ENCODE measurements at regions not wholly inside any gene's neighbourhood (a gene's known extent, or its start where the extent isn't known, plus 50 kb on each side); places are given as distances from the start of the nearest gene placed in this dataset.
A peak's percentile ranks its signal among the peaks of the same experiment; 100 is the strongest.

GRCh38 chr13:90952326-90952725 lies 395.2 kb upstream of the MIR17HG start:
- no peaks in the 10 kb centered on the region for H3K36me3 ChIP-seq (ENCODE audit: control insufficient read depth in 4 of 4, insufficient read depth in 4 of 4, low read length in 3 of 4)
- H3K27me3 ChIP-seq (replicated peaks in 2 of 5; ENCODE audit: control insufficient read depth in 4 of 5, insufficient read depth in 5 of 5, low read length in 4 of 5), result no peaks in the 10 kb centered on the region
- H3K4me3 ChIP-seq (ENCODE audit: control insufficient read depth in 1 of 7, extremely low read depth in 1 of 7, insufficient read depth in 4 of 7, low read depth in 2 of 7, low read length in 6 of 7), result no peak overlapping the region
- POLR2A ChIA-PET, result no interaction called here
- WGBS (ENCODE audit: insufficient coverage), result no CpG with 5 or more reads among the region's 1 CpG
- H3K9me3 ChIP-seq (ENCODE audit: control extremely low read depth in 1 of 5, control insufficient read depth in 4 of 5, insufficient read depth in 2 of 5, low read depth in 1 of 5, low read length in 4 of 5), result peaks cover 0 to 3% (median 0%) of the 10 kb centered on the region in 5 experiments
- CTCF ChIA-PET, result no interaction called here
- no peaks in the 10 kb centered on the region for H3K4me1 ChIP-seq (ENCODE audit: control extremely low read depth in 1 of 4, control insufficient read depth in 4 of 4, insufficient read depth in 4 of 4, low read length in 3 of 4)
- DNase-seq, result no peak
- H3K27ac ChIP-seq (ENCODE audit: insufficient read depth in 1 of 2, low read depth in 1 of 2, low read length in 2 of 2, poor library complexity in 1 of 2, severe bottlenecking in 2 of 2), result no peak overlapping the region

- WGBS (ENCODE audit: insufficient coverage), result 100% methylated on average over 2 of the region's 2 CpGs
- H3K4me1 ChIP-seq (ENCODE audit: control extremely low read depth in 1 of 4, control insufficient read depth in 4 of 4, insufficient read depth in 4 of 4, low read length in 3 of 4), result no peaks in the 10 kb centered on the region
- no peak overlapping the region for H3K27ac ChIP-seq (ENCODE audit: insufficient read depth in 1 of 2, low read depth in 1 of 2, low read length in 2 of 2, poor library complexity in 1 of 2, severe bottlenecking in 2 of 2)
- ChIA-PET CTCF (interaction anchor here (1.5 kb wide), 1 partner anchor 13 kb away, joined by 4 read pairs; no protein-coding TSS in a partner anchor), POLR2A (no interaction called here)
- no peak for DNase-seq
- H3K27me3 ChIP-seq (replicated peaks in 2 of 5; ENCODE audit: control insufficient read depth in 4 of 5, insufficient read depth in 5 of 5, low read length in 4 of 5), result no peaks in the 10 kb centered on the region
- H3K9me3 ChIP-seq (ENCODE audit: control extremely low read depth in 1 of 5, control insufficient read depth in 4 of 5, insufficient read depth in 2 of 5, low read depth in 1 of 5, low read length in 4 of 5), result no peaks in the 10 kb centered on the region
- H3K36me3 ChIP-seq (ENCODE audit: control insufficient read depth in 4 of 4, insufficient read depth in 4 of 4, low read length in 3 of 4), result no peaks in the 10 kb centered on the region
- no peak overlapping the region for H3K4me3 ChIP-seq (ENCODE audit: control insufficient read depth in 1 of 7, extremely low read depth in 1 of 7, insufficient read depth in 4 of 7, low read depth in 2 of 7, low read length in 6 of 7)
These were observed 392.8 kb upstream of the MIR17HG start for GRCh38 chr13:90954605-90955195.

- Histone ChIP-seq H3K36me3 (ENCODE audit: control insufficient read depth in 4 of 4, insufficient read depth in 4 of 4, low read length in 3 of 4) (no peaks in the 10 kb centered on the region), H3K9me3 (ENCODE audit: control extremely low read depth in 1 of 5, control insufficient read depth in 4 of 5, insufficient read depth in 2 of 5, low read depth in 1 of 5, low read length in 4 of 5) (no peaks in the 10 kb centered on the region), H3K27me3 (replicated peaks in 2 of 5; ENCODE audit: control insufficient read depth in 4 of 5, insufficient read depth in 5 of 5, low read length in 4 of 5) (no peaks in the 10 kb centered on the region), H3K27ac (ENCODE audit: insufficient read depth in 1 of 2, low read depth in 1 of 2, low read length in 2 of 2, poor library complexity in 1 of 2, severe bottlenecking in 2 of 2) (no peak overlapping the region), H3K4me1 (ENCODE audit: control extremely low read depth in 1 of 4, control insufficient read depth in 4 of 4, insufficient read depth in 4 of 4, low read length in 3 of 4) (no peaks in the 10 kb centered on the region), H3K4me3 (ENCODE audit: control insufficient read depth in 1 of 7, extremely low read depth in 1 of 7, insufficient read depth in 4 of 7, low read depth in 2 of 7, low read length in 6 of 7) (no peak overlapping the region)
- WGBS (ENCODE audit: insufficient coverage), result 100% methylated on average over 1 of the region's 1 CpG
- CTCF ChIA-PET, result no interaction called here
- no peak for DNase-seq
- POLR2A ChIA-PET, result no interaction called here
These were observed 391.5 kb upstream of the MIR17HG start for GRCh38 chr13:90956031-90956430.

GRCh38 chr13:90958866-90959265 lies 388.6 kb upstream of the MIR17HG start:
- DNase-seq, result no peak

GRCh38 chr13:90968166-90968904 lies 379.2 kb upstream of the MIR17HG start:
- ChIA-PET POLR2A (no interaction called here), CTCF (interaction anchor here (1.1 to 2.0 kb wide), 3 partner anchors 14 to 76 kb away, joined by 3 to 5 read pairs (median 4); no protein-coding TSS in a partner anchor)
- Histone ChIP-seq H3K4me3 (ENCODE audit: control insufficient read depth in 1 of 7, extremely low read depth in 1 of 7, insufficient read depth in 4 of 7, low read depth in 2 of 7, low read length in 6 of 7) (no peak overlapping the region), H3K4me1 (ENCODE audit: control extremely low read depth in 1 of 4, control insufficient read depth in 4 of 4, insufficient read depth in 4 of 4, low read length in 3 of 4) (peaks cover 0 to 7% (median 1%) of the 10 kb centered on the region in 4 experiments), H3K9me3 (ENCODE audit: control extremely low read depth in 1 of 5, control insufficient read depth in 4 of 5, insufficient read depth in 2 of 5, low read depth in 1 of 5, low read length in 4 of 5) (no peaks in the 10 kb centered on the region), H3K27me3 (replicated peaks in 2 of 5; ENCODE audit: control insufficient read depth in 4 of 5, insufficient read depth in 5 of 5, low read length in 4 of 5) (no peaks in the 10 kb centered on the region), H3K27ac (ENCODE audit: insufficient read depth in 1 of 2, low read depth in 1 of 2, low read length in 2 of 2, poor library complexity in 1 of 2, severe bottlenecking in 2 of 2) (no peak overlapping the region), H3K36me3 (ENCODE audit: control insufficient read depth in 4 of 4, insufficient read depth in 4 of 4, low read length in 3 of 4) (no peaks in the 10 kb centered on the region)
- no CpG with 5 or more reads among the region's 2 CpGs for WGBS (ENCODE audit: insufficient coverage)
- DNase-seq, result peak; percentile 29 to 48 (median 47)

More at GRCh38 chr13:90958866-90959265, 388.6 kb upstream of the MIR17HG start:
- Histone ChIP-seq H3K36me3 (ENCODE audit: control insufficient read depth in 4 of 4, insufficient read depth in 4 of 4, low read length in 3 of 4) (no peaks in the 10 kb centered on the region), H3K4me3 (ENCODE audit: control insufficient read depth in 1 of 7, extremely low read depth in 1 of 7, insufficient read depth in 4 of 7, low read depth in 2 of 7, low read length in 6 of 7) (no peak overlapping the region), H3K27me3 (replicated peaks in 2 of 5; ENCODE audit: control insufficient read depth in 4 of 5, insufficient read depth in 5 of 5, low read length in 4 of 5) (no peaks in the 10 kb centered on the region), H3K9me3 (ENCODE audit: control extremely low read depth in 1 of 5, control insufficient read depth in 4 of 5, insufficient read depth in 2 of 5, low read depth in 1 of 5, low read length in 4 of 5) (no peaks in the 10 kb centered on the region), H3K4me1 (ENCODE audit: control extremely low read depth in 1 of 4, control insufficient read depth in 4 of 4, insufficient read depth in 4 of 4, low read length in 3 of 4) (no peaks in the 10 kb centered on the region), H3K27ac (ENCODE audit: insufficient read depth in 1 of 2, low read depth in 1 of 2, low read length in 2 of 2, poor library complexity in 1 of 2, severe bottlenecking in 2 of 2) (no peak overlapping the region)
- WGBS (ENCODE audit: insufficient coverage), result no CpG with 5 or more reads among the region's 2 CpGs
- ChIA-PET CTCF (interaction anchor here (1.0 kb wide), 1 partner anchor 11 kb away, joined by 4 read pairs; no protein-coding TSS in a partner anchor), POLR2A (no interaction called here)

- Histone ChIP-seq H3K27me3 (replicated peaks in 2 of 5; ENCODE audit: control insufficient read depth in 4 of 5, insufficient read depth in 5 of 5, low read length in 4 of 5) (no peaks in the 10 kb centered on the region), H3K36me3 (ENCODE audit: control insufficient read depth in 4 of 4, insufficient read depth in 4 of 4, low read length in 3 of 4) (no peaks in the 10 kb centered on the region), H3K4me3 (ENCODE audit: control insufficient read depth in 1 of 7, extremely low read depth in 1 of 7, insufficient read depth in 4 of 7, low read depth in 2 of 7, low read length in 6 of 7) (no peak overlapping the region), H3K4me1 (ENCODE audit: control extremely low read depth in 1 of 4, control insufficient read depth in 4 of 4, insufficient read depth in 4 of 4, low read length in 3 of 4) (peaks cover 0 to 8% (median 1%) of the 10 kb centered on the region in 4 experiments), H3K9me3 (ENCODE audit: control extremely low read depth in 1 of 5, control insufficient read depth in 4 of 5, insufficient read depth in 2 of 5, low read depth in 1 of 5, low read length in 4 of 5) (no peaks in the 10 kb centered on the region), H3K27ac (ENCODE audit: insufficient read depth in 1 of 2, low read depth in 1 of 2, low read length in 2 of 2, poor library complexity in 1 of 2, severe bottlenecking in 2 of 2) (no peak overlapping the region)
- ChIA-PET POLR2A (no interaction called here), CTCF (interaction anchor here (0.7 kb wide), 1 partner anchor 1918 kb away, joined by 3 read pairs; no protein-coding TSS in a partner anchor)
- DNase-seq, result no peak
- no CpG with 5 or more reads among the region's 3 CpGs for WGBS (ENCODE audit: insufficient coverage)
These were observed 373.1 kb upstream of the MIR17HG start for GRCh38 chr13:90974249-90974975.

GRCh38 chr13:90979059-90979458 lies 368.4 kb upstream of the MIR17HG start:
- Histone ChIP-seq H3K4me3 (ENCODE audit: control insufficient read depth in 1 of 7, extremely low read depth in 1 of 7, insufficient read depth in 4 of 7, low read depth in 2 of 7, low read length in 6 of 7) (no peak overlapping the region), H3K36me3 (ENCODE audit: control insufficient read depth in 4 of 4, insufficient read depth in 4 of 4, low read length in 3 of 4) (no peaks in the 10 kb centered on the region), H3K27ac (ENCODE audit: insufficient read depth in 1 of 2, low read depth in 1 of 2, low read length in 2 of 2, poor library complexity in 1 of 2, severe bottlenecking in 2 of 2) (no peak overlapping the region), H3K9me3 (ENCODE audit: control extremely low read depth in 1 of 5, control insufficient read depth in 4 of 5, insufficient read depth in 2 of 5, low read depth in 1 of 5, low read length in 4 of 5) (no peaks in the 10 kb centered on the region), H3K4me1 (ENCODE audit: control extremely low read depth in 1 of 4, control insufficient read depth in 4 of 4, insufficient read depth in 4 of 4, low read length in 3 of 4) (peaks cover 0 to 3% (median 0%) of the 10 kb centered on the region in 4 experiments), H3K27me3 (replicated peaks in 2 of 5; ENCODE audit: control insufficient read depth in 4 of 5, insufficient read depth in 5 of 5, low read length in 4 of 5) (no peaks in the 10 kb centered on the region)
- no CpG with 5 or more reads among the region's 3 CpGs for WGBS (ENCODE audit: insufficient coverage)
- ChIA-PET POLR2A (no interaction called here), CTCF (no interaction called here)
- DNase-seq, result no peak
